ENCODE measurements at regions not wholly inside any gene's neighbourhood (a gene's known extent, or its start where the extent isn't known, plus 50 kb on each side); places are given as distances from the start of the nearest gene placed in this dataset.
"Not testable (repeated sequence)": the region's sequence is repeated elsewhere in the genome, so short reads cannot be mapped to it uniquely, and the experiment has no call there.

GRCh38 chr12:13924286-13924685 lies 57.1 kb downstream of the GRIN2B start:
- no peak for DNase-seq (ENCODE audit: low read depth)

GRCh38 chr12:13918897-13919296 lies 62.5 kb downstream of the GRIN2B start:
- DNase-seq (ENCODE audit: low read depth): no peak

GRCh38 chr12:13915096-13915495 lies 66.3 kb downstream of the GRIN2B start:
- no peak for DNase-seq (ENCODE audit: low read depth)

GRCh38 chr12:13913371-13913770 lies 68.0 kb downstream of the GRIN2B start:
- no peak for DNase-seq (ENCODE audit: low read depth)

- DNase-seq (ENCODE audit: low read depth): no peak
Measured at GRCh38 chr12:13911756-13912554, 69.4 kb downstream of the GRIN2B start.

GRCh38 chr12:13905794-13906193 lies 75.6 kb downstream of the GRIN2B start:
- no peak for DNase-seq (ENCODE audit: low read depth)

GRCh38 chr12:13900718-13901117 lies 80.7 kb downstream of the GRIN2B start:
- DNase-seq (ENCODE audit: low read depth): no peak

GRCh38 chr12:13898387-13898786 lies 83.0 kb downstream of the GRIN2B start:
- DNase-seq (ENCODE audit: low read depth): not testable (repeated sequence)

GRCh38 chr12:13897811-13898210 lies 83.6 kb downstream of the GRIN2B start:
- no peak for DNase-seq (ENCODE audit: low read depth)

- DNase-seq (ENCODE audit: low read depth): no peak
Measured at GRCh38 chr12:13896063-13896626, 85.3 kb downstream of the GRIN2B start.

- DNase-seq (ENCODE audit: low read depth): no peak
Measured at GRCh38 chr12:13891902-13892301, 89.5 kb downstream of the GRIN2B start.

GRCh38 chr12:13890943-13891342 lies 90.5 kb downstream of the GRIN2B start:
- DNase-seq (ENCODE audit: low read depth): no peak

GRCh38 chr12:13887779-13888388 lies 93.5 kb downstream of the GRIN2B start:
- DNase-seq (ENCODE audit: low read depth): no peak

GRCh38 chr12:13882176-13882575 lies 99.2 kb downstream of the GRIN2B start:
- no peak for DNase-seq (ENCODE audit: low read depth)

- DNase-seq (ENCODE audit: low read depth): no peak
Measured at GRCh38 chr12:13880613-13881012, 100.8 kb downstream of the GRIN2B start.

- no peak for DNase-seq (ENCODE audit: low read depth)
Measured at GRCh38 chr12:13875744-13876143, 105.7 kb downstream of the GRIN2B start.

- DNase-seq (ENCODE audit: low read depth): no peak
Measured at GRCh38 chr12:13870255-13870654, 111.1 kb downstream of the GRIN2B start.

- peak; percentile 16 for DNase-seq (ENCODE audit: low read depth)
Measured at GRCh38 chr12:13864081-13864673, 117.2 kb downstream of the GRIN2B start.

GRCh38 chr12:13857750-13858149 lies 123.7 kb downstream of the GRIN2B start:
- DNase-seq (ENCODE audit: low read depth): no peak

- DNase-seq (ENCODE audit: low read depth): no peak
Measured at GRCh38 chr12:13853471-13853870, 127.9 kb downstream of the GRIN2B start.

GRCh38 chr12:13851828-13852227 lies 129.6 kb downstream of the GRIN2B start:
- no peak for DNase-seq (ENCODE audit: low read depth)

GRCh38 chr12:13849456-13849855 lies 131.9 kb downstream of the GRIN2B start:
- no peak for DNase-seq (ENCODE audit: low read depth)

- DNase-seq (ENCODE audit: low read depth): no peak
Measured at GRCh38 chr12:13843841-13844240, 137.6 kb downstream of the GRIN2B start.
